Suppressor macrophage treated with lipopolysaccharide for 1 hour (primary cell): ENCODE measurements at regions not wholly inside any gene's neighbourhood (a gene's known extent, or its start where the extent isn't known, plus 50 kb on each side); places are given as distances from the start of the nearest gene placed in this dataset.
"Not testable (repeated sequence)": the region's sequence is repeated elsewhere in the genome, so short reads cannot be mapped to it uniquely, and the experiment has no call there.

ENCODE experiments used
- DNase-seq, 3 donors: peaks; one replicate each; pipeline ENCODE4 v3.0.0-alpha.2; 2020 to 2022

- no peak for DNase-seq
Observed at GRCh38 chr6:145531822-145532221, 203.5 kb downstream of the EPM2A start.

- DNase-seq, result no peak
Observed at GRCh38 chr6:145532361-145532760, 203.0 kb downstream of the EPM2A start.

- DNase-seq, result no peak
Observed at GRCh38 chr6:145534989-145535388, 200.3 kb downstream of the EPM2A start.

GRCh38 chr6:145538989-145539388 is 196.3 kb downstream of the EPM2A start:
- no peak for DNase-seq

GRCh38 chr6:145539831-145540230 is 195.5 kb downstream of the EPM2A start:
- DNase-seq, result no peak

GRCh38 chr6:145540741-145541140 is 194.6 kb downstream of the EPM2A start:
- no peak for DNase-seq

GRCh38 chr6:145544041-145544440 is 191.3 kb downstream of the EPM2A start:
- no peak for DNase-seq

GRCh38 chr6:145544514-145544913 is 190.8 kb downstream of the EPM2A start:
- no peak for DNase-seq

GRCh38 chr6:145546265-145546664 is 189.1 kb downstream of the EPM2A start:
- no peak for DNase-seq

GRCh38 chr6:145547594-145548335 is 187.6 kb downstream of the EPM2A start:
- DNase-seq, result no peak

- no peak for DNase-seq
Observed at GRCh38 chr6:145548933-145549648, 186.2 kb downstream of the EPM2A start.

GRCh38 chr6:145551164-145551563 is 184.2 kb downstream of the EPM2A start:
- DNase-seq, result no peak

GRCh38 chr6:145555084-145555483 is 180.2 kb downstream of the EPM2A start:
- no peak for DNase-seq

- no peak for DNase-seq
Observed at GRCh38 chr6:145557474-145557873, 177.8 kb downstream of the EPM2A start.

GRCh38 chr6:145559836-145560235 is 175.5 kb downstream of the EPM2A start:
- no peak for DNase-seq

- DNase-seq, result no peak
Observed at GRCh38 chr6:145561095-145562072, 173.9 kb downstream of the EPM2A start.

GRCh38 chr6:145562771-145563615 is 172.3 kb downstream of the EPM2A start:
- no peak for DNase-seq

- no peak for DNase-seq
Observed at GRCh38 chr6:145564553-145564952, 170.8 kb downstream of the EPM2A start.

- DNase-seq, result no peak
Observed at GRCh38 chr6:145567684-145568252, 167.6 kb downstream of the EPM2A start.

- no peak for DNase-seq
Observed at GRCh38 chr6:145569140-145569539, 166.2 kb downstream of the EPM2A start.

- not testable (repeated sequence) for DNase-seq
Observed at GRCh38 chr6:145570336-145570735, 165.0 kb downstream of the EPM2A start.

- not testable (repeated sequence) for DNase-seq
Observed at GRCh38 chr6:145574269-145574668, 161.1 kb downstream of the EPM2A start.
